Naive thymus-derived CD4-positive, alpha-beta T cell (primary cell): ENCODE measurements at regions not wholly inside any gene's neighbourhood (a gene's known extent, or its start where the extent isn't known, plus 50 kb on each side); places are given as distances from the start of the nearest gene placed in this dataset.

Experiments used
- ATAC-seq: fragments of 150-1000 bp; cut with Tn5 transposase; 2 replicates; pipeline ENCODE4 v1.10.0; 2021; ENCODE audit warnings: mild to moderate bottlenecking, moderate library complexity
- CTCF ChIA-PET: fragments of 350-600 bp; sonication (Branson Sonifier 250); formaldehyde crosslinking; loops from one replicate; lab custom pipeline; 2021; ENCODE audit warnings: antibody characterized with exemption; lab: Charles Lee
- POLR2A ChIA-PET: fragments of 350-600 bp; sonication (Branson Sonifier 250); formaldehyde crosslinking; loops from one replicate; lab custom pipeline; 2021; ENCODE audit warnings: antibody characterized with exemption, inconsistent platforms; lab: Charles Lee
- DNase-seq, 9 donors: peaks; one replicate each; pipeline versions ENCODE4 v3.0.0 to v3.0.0-alpha.2; 2020 to 2022; ENCODE audit warnings: mixed read lengths in 1 of 9
- H3K27ac ChIP-seq: one replicate; pipeline ENCODE4 v1.7.0; 2013; ENCODE audit warnings: mild to moderate bottlenecking, low read depth, low read length, moderate library complexity
- H3K27me3 ChIP-seq, 2 donors: one replicate each; pipeline ENCODE4 v1.7.0; 2013; ENCODE audit warnings: low read length in 2 of 2, mild to moderate bottlenecking in 2 of 2, moderate library complexity in 2 of 2; ENCODE audit not compliant: control insufficient read depth in 2 of 2, insufficient read depth in 2 of 2
- H3K36me3 ChIP-seq, 3 experiments: 1 replicate in 2 of 3; 2 replicates in 1 of 3; pipeline ENCODE4 v1.7.0; 2013; ENCODE audit warnings: low read length in 3 of 3, mild to moderate bottlenecking in 3 of 3, moderate library complexity in 1 of 3; ENCODE audit not compliant: insufficient read depth in 3 of 3, control insufficient read depth in 2 of 3
- H3K4me1 ChIP-seq, 2 donors: one replicate each; pipeline ENCODE4 v1.7.0; 2013; ENCODE audit warnings: low read length in 2 of 2, mild to moderate bottlenecking in 2 of 2, moderate library complexity in 1 of 2; ENCODE audit not compliant: control insufficient read depth in 2 of 2, insufficient read depth in 2 of 2
- H3K4me3 ChIP-seq: 2 replicates; pipeline ENCODE4 v1.7.0; 2013; ENCODE audit warnings: mild to moderate bottlenecking, low read length
- H3K9me3 ChIP-seq, 3 experiments: 1 replicate in 2 of 3; 2 replicates in 1 of 3; pipeline ENCODE4 v1.7.0; 2013; ENCODE audit warnings: low read length in 3 of 3; ENCODE audit not compliant: control insufficient read depth in 2 of 3
- H3K27ac Mint-ChIP-seq, 9 donors: one replicate each; pipeline ENCODE4 v1.8.0; 2020 to 2022; ENCODE audit warnings: mixed read lengths in 9 of 9, mild to moderate bottlenecking in 8 of 9, moderate library complexity in 5 of 9, inconsistent platforms in 2 of 9
- H3K27me3 Mint-ChIP-seq, 5 donors: one replicate each; pipeline ENCODE4 v1.8.0; 2021 to 2022; ENCODE audit warnings: mixed read lengths in 5 of 5, mild to moderate bottlenecking in 1 of 5
- H3K36me3 Mint-ChIP-seq, 5 donors: one replicate each; pipeline ENCODE4 v1.8.0; 2020 to 2022; ENCODE audit warnings: mixed read lengths in 5 of 5, mild to moderate bottlenecking in 3 of 5, inconsistent platforms in 1 of 5
- H3K4me1 Mint-ChIP-seq, 7 donors: one replicate each; pipeline ENCODE4 v1.8.0; 2020 to 2022; ENCODE audit warnings: mixed read lengths in 7 of 7, mild to moderate bottlenecking in 3 of 7, inconsistent platforms in 1 of 7
- H3K4me3 Mint-ChIP-seq, 10 donors: one replicate each; pipeline ENCODE4 v1.8.0; 2020 to 2022; ENCODE audit warnings: mild to moderate bottlenecking in 10 of 10, mixed read lengths in 10 of 10, moderate library complexity in 6 of 10, inconsistent platforms in 2 of 10
- H3K9me3 Mint-ChIP-seq, 11 donors: one replicate each; pipeline ENCODE4 v1.8.0; 2020 to 2022; ENCODE audit warnings: mixed read lengths in 11 of 11, mild to moderate bottlenecking in 4 of 11, inconsistent platforms in 1 of 11, moderate library complexity in 1 of 11
- intact Hi-C, 2 donors: fragments of 100-400 bp; cut with micrococcal nuclease; formaldehyde crosslinking; loops; one replicate each; pipeline ENCODE4 v1.15.1; 2023

GRCh38 chr15:95866711-95867440, 463.6 kb upstream of the NR2F2 start:
- no peaks in the 10 kb centered on the region for H3K27me3 ChIP-seq
- DNase-seq: no peak
- H3K4me1 ChIP-seq: peaks cover 0 to 14% of the 10 kb centered on the region in 2 donors
- Mint-ChIP-seq H3K27ac (no peak overlapping the region), H3K36me3 (peaks cover 0 to 23% (median 0%) of the 10 kb centered on the region in 5 donors), H3K4me1 (peaks cover 6 to 63% (median 16%) of the 10 kb centered on the region in 7 donors), H3K4me3 (no peak overlapping the region), H3K9me3 (peaks cover 0 to 3% (median 0%) of the 10 kb centered on the region in 11 donors), H3K27me3 (peaks cover 0 to 49% (median 12%) of the 10 kb centered on the region in 5 donors)
- no peak overlapping the region for H3K27ac ChIP-seq
- H3K4me3 ChIP-seq: no peak overlapping the region
- no peak for ATAC-seq
- no peaks in the 10 kb centered on the region for H3K36me3 ChIP-seq
- POLR2A ChIA-PET: no interaction called here
- CTCF ChIA-PET: no interaction called here
- no peaks in the 10 kb centered on the region for H3K9me3 ChIP-seq
- intact Hi-C loops: loop anchor here in 1 of 2 donors (5.0 to 10.0 kb wide), 2 partner anchors 40 to 1282 kb away; no protein-coding TSS in a partner anchor

GRCh38 chr15:95868450-95868849, 462.1 kb upstream of the NR2F2 start:
- ChIA-PET POLR2A (no interaction called here), CTCF (no interaction called here)
- Mint-ChIP-seq H3K4me1 (peaks cover 6 to 61% (median 16%) of the 10 kb centered on the region in 7 donors), H3K9me3 (peaks cover 0 to 4% (median 0%) of the 10 kb centered on the region in 11 donors), H3K27ac (peak overlapping the region in 1 of 9 donors; percentile 0), H3K36me3 (peaks cover 0 to 26% (median 0%) of the 10 kb centered on the region in 5 donors), H3K27me3 (peaks cover 0 to 40% (median 4%) of the 10 kb centered on the region in 5 donors), H3K4me3 (peak overlapping the region in 2 of 10 donors; percentile 4 to 63)
- ATAC-seq (no peak), DNase-seq (no peak)
- intact Hi-C loops: loop anchor here in 1 of 2 donors (5.0 to 10.0 kb wide), 2 partner anchors 41 to 1284 kb away; no protein-coding TSS in a partner anchor
- Histone ChIP-seq H3K27ac (no peak overlapping the region), H3K36me3 (no peaks in the 10 kb centered on the region), H3K27me3 (no peaks in the 10 kb centered on the region), H3K4me1 (peaks cover 0 to 14% of the 10 kb centered on the region in 2 donors), H3K9me3 (no peaks in the 10 kb centered on the region), H3K4me3 (no peak overlapping the region)

DNA sequence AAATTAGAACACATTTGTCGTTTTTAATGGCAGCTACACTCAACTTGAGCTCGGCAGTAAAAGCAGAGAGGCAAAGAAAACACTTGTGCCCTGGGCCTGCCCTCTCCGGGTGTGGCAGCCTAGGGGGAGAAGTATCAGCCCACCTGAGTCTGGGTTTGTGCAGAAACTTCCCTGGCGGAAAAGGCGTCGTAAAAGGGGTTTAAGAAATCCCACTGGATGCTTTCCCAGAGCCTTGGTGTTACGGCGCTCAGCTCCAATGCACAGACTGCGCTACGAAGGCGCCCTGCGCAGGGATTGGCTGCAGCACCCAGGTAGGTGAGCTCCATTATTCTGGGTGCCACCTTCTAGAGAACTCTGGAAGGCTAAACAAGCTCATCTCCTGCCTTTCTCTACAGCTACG, 461.5 kb upstream of the NR2F2 start:
- ATAC-seq (no peak), DNase-seq (no peak)
- H3K27ac ChIP-seq: no peak overlapping the region
- ChIA-PET POLR2A (no interaction called here), CTCF (interaction anchor here (0.6 kb wide), 1 partner anchor 9 kb away, joined by 4 read pairs; no protein-coding TSS in a partner anchor)
- Mint-ChIP-seq H3K4me1 (peaks cover 6 to 66% (median 17%) of the 10 kb centered on the region in 7 donors), H3K27me3 (peaks cover 0 to 44% (median 4%) of the 10 kb centered on the region in 5 donors), H3K36me3 (peaks cover 0 to 27% (median 0%) of the 10 kb centered on the region in 5 donors), H3K4me3 (no peak overlapping the region), H3K9me3 (peaks cover 0 to 4% (median 0%) of the 10 kb centered on the region in 11 donors), H3K27ac (no peak overlapping the region)
- no peak overlapping the region for H3K4me3 ChIP-seq
- H3K9me3 ChIP-seq: no peaks in the 10 kb centered on the region
- intact Hi-C loops: loop anchor here in 1 of 2 donors (5.0 to 10.0 kb wide), 2 partner anchors 42 to 1284 kb away; no protein-coding TSS in a partner anchor
- no peaks in the 10 kb centered on the region for H3K36me3 ChIP-seq
- H3K4me1 ChIP-seq: peaks cover 0 to 14% of the 10 kb centered on the region in 2 donors
- no peaks in the 10 kb centered on the region for H3K27me3 ChIP-seq

- no peak overlapping the region for H3K27ac ChIP-seq
- peaks cover 0 to 14% of the 10 kb centered on the region in 2 donors for H3K4me1 ChIP-seq
- DNase-seq (no peak), ATAC-seq (no peak)
- Mint-ChIP-seq H3K4me3 (peak overlapping the region in 7 of 10 donors; percentile 6 to 77 (median 29)), H3K27ac (peak overlapping the region in 3 of 9 donors; percentile 7 to 79 (median 37)), H3K4me1 (peaks cover 6 to 66% (median 23%) of the 10 kb centered on the region in 7 donors), H3K9me3 (peaks cover 0 to 4% (median 0%) of the 10 kb centered on the region in 11 donors), H3K27me3 (peaks cover 0 to 37% (median 4%) of the 10 kb centered on the region in 5 donors), H3K36me3 (peaks cover 0 to 24% (median 0%) of the 10 kb centered on the region in 5 donors)
- H3K27me3 ChIP-seq: no peaks in the 10 kb centered on the region
- CTCF ChIA-PET: interaction anchor here (1.1 kb wide), 1 partner anchor 10 kb away, joined by 3 read pairs; no protein-coding TSS in a partner anchor
- intact Hi-C loops: loop anchor here (5.0 to 10.0 kb wide), 5 partner anchors 43 to 1285 kb away; no protein-coding TSS in a partner anchor
- no peak overlapping the region for H3K4me3 ChIP-seq
- H3K36me3 ChIP-seq: no peaks in the 10 kb centered on the region
- H3K9me3 ChIP-seq: no peaks in the 10 kb centered on the region
- POLR2A ChIA-PET: interaction anchor here (0.7 kb wide), 1 partner anchor 12 kb away, joined by 3 read pairs; no protein-coding TSS in a partner anchor
These were observed 460.6 kb upstream of the NR2F2 start for GRCh38 chr15:95869920-95870319.

DNA sequence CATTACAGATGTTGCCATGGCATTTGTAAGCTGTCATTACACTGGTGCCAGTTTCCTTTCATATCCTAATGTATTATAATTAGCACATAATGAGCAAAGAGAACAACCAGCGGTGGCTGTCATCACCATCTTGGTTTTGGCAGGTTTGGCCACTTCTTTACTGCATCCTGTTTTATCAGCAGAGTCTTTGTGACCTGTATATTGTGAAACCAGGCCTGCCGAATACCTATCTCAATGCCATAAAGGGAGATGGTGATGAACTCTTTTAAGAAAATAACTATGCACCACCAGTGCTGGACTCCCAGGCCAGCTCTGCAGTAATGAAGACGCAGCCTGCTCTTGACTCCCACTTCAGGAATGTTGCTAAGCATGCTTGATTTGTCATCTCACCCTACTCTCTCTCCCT, 458.1 kb upstream of the NR2F2 start:
- no peaks in the 10 kb centered on the region for H3K9me3 ChIP-seq
- H3K27me3 Mint-ChIP-seq: peaks cover 0 to 19% (median 4%) of the 10 kb centered on the region in 5 donors
- H3K4me1 Mint-ChIP-seq: peaks cover 14 to 63% (median 38%) of the 10 kb centered on the region in 7 donors
- peaks cover 9 to 14% of the 10 kb centered on the region in 2 donors for H3K4me1 ChIP-seq
- no peaks in the 10 kb centered on the region for H3K36me3 ChIP-seq
- H3K27ac Mint-ChIP-seq: no peak overlapping the region
- H3K27ac ChIP-seq: no peak overlapping the region
- H3K4me3 ChIP-seq: no peak overlapping the region
- intact Hi-C loops: loop anchor here (10.0 kb wide), 3 partner anchors 138 to 588 kb away; no protein-coding TSS in a partner anchor
- H3K4me3 Mint-ChIP-seq: no peak overlapping the region
- H3K9me3 Mint-ChIP-seq: peaks cover 0 to 4% (median 0%) of the 10 kb centered on the region in 11 donors
- H3K27me3 ChIP-seq: no peaks in the 10 kb centered on the region
- DNase-seq: no peak
- ChIA-PET POLR2A (no interaction called here), CTCF (no interaction called here)
- H3K36me3 Mint-ChIP-seq: peaks cover 0 to 25% (median 0%) of the 10 kb centered on the region in 5 donors
- no peak for ATAC-seq

- H3K36me3 ChIP-seq: no peaks in the 10 kb centered on the region
- H3K36me3 Mint-ChIP-seq: peaks cover 0 to 24% (median 0%) of the 10 kb centered on the region in 5 donors
- CTCF ChIA-PET: interaction anchor here (0.7 kb wide), 1 partner anchor 14 kb away, joined by 3 read pairs; no protein-coding TSS in a partner anchor
- H3K27ac Mint-ChIP-seq: peak overlapping the region in 1 of 9 donors; percentile 12
- no peaks in the 10 kb centered on the region for H3K27me3 ChIP-seq
- H3K4me1 ChIP-seq: peaks cover 5 to 11% of the 10 kb centered on the region in 2 donors
- H3K4me1 Mint-ChIP-seq: peaks cover 13 to 52% (median 36%) of the 10 kb centered on the region in 7 donors
- POLR2A ChIA-PET: no interaction called here
- ATAC-seq (no peak), DNase-seq (no peak)
- H3K4me3 Mint-ChIP-seq: no peak overlapping the region
- intact Hi-C loops: loop anchor here (10.0 kb wide), 3 partner anchors 140 to 590 kb away; no protein-coding TSS in a partner anchor
- no peak overlapping the region for H3K27ac ChIP-seq
- H3K27me3 Mint-ChIP-seq: peaks cover 0 to 13% (median 4%) of the 10 kb centered on the region in 5 donors
- no peak overlapping the region for H3K4me3 ChIP-seq
- H3K9me3 ChIP-seq: no peaks in the 10 kb centered on the region
- H3K9me3 Mint-ChIP-seq: peaks cover 0 to 4% (median 0%) of the 10 kb centered on the region in 11 donors
These were observed 455.9 kb upstream of the NR2F2 start for GRCh38 chr15:95874637-95875036.
